ENCODE measurements at regions not wholly inside any gene's neighbourhood (a gene's known extent, or its start where the extent isn't known, plus 50 kb on each side); places are given as distances from the start of the nearest gene placed in this dataset.
"Not testable (repeated sequence)": the region's sequence is repeated elsewhere in the genome, so short reads cannot be mapped to it uniquely, and the experiment has no call there.

DNA sequence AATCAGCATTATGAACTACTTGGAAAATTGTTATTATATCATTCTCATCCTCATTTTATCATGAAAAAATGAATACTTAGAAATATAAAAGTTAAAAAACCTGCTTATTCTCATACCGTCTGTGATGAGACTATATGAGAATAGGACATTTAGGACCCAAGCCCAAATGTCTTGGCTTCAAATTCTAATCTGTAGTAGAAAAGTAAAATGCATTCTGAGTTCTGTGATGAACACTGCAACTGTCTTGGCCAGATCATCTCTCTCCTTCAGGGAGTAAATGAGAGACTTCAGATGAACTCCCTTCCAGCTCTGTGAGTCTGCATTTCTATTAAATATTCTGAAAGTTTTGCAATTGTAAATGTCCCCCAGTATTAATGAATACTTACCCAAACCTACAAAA is 940.7 kb upstream of the KLHL29 start:
- no peak for DNase-seq

DNA sequence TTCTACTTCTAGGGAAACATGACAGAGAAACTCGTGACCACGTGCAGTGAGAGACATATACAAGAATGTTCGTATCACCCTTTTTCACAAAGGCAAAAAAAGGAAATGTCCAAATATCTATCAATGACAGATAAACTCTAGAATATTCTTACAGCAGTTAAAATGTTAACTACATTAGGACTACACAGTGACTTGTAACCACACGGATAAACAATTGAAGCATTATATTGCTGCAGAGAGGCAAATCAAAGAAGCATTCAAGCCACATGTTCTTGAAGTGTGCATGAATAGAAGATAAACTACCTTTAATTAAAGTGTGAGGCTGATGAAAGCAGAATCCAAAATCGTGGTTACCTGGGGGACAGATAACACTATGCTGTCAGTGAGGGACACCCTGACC is 935.3 kb upstream of the KLHL29 start:
- no peak for DNase-seq

DNA sequence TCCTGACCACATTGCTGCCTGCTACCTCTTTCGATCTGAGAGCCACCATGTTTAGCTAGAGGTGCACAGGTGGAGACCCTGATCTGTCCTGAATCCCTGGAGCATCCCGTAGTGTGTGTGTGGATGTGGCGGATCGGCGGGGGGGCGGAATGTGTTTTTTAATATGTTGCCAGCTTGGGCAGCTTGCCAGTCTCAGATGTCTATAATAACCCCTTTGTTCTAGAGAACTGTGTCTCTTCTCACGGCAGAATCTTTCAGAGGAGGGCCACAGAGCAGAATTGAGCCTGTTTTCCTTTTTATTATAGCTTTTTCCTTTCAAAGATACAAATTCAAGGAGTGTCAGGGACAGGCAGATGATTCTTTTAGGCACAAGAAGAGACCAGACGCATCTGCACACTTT is 934.1 kb upstream of the KLHL29 start:
- no peak for DNase-seq

DNA sequence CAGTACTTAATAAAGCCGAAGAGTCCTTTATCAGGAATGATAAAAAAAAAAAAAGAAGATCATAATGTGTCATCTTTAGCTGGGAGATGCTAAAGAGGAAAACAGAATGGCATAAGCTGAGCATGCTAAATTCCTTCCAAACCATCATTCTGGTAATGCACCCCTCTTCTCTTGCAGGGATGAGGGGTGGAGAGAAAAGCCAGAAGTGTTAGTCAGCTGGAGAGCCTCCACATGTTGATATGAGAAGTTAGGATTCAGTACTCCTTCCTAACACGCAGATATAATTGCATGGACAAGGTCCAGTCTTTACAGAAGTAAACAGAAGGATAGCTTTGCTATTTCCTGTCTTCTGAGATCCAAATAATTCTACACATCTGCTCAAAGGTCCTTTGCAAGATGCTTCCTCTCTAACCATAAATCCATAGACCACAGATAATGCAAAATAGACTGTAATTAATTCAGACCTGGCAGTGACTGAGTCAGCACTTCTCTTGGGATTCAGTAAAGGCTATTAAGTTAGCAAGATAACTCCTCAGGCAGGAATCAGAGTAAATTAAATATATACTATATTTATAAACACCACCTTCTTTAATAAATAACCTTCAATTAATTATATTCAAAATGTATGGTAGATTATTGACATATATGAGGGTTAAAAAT is 930.0 kb upstream of the KLHL29 start:
- DNase-seq = no peak

DNA sequence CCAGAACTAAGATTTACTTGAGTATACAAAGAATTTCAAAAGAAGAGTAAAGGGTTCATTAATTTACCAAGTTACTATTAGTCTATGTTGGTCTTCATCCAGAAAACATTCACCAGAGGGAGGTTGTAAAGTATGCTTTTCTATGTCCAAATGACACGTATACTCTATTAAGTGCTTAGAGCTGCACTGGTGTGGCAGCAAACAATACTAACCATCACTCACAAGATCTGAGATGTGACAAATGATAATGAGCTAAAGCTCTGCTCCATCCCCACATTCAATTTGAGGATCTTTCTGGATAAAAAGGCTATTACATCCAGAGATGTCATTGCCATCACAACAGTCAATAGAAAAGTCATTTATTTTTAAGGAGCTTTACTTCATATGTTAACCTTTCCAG is 926.5 kb upstream of the KLHL29 start:
- DNase-seq = no peak

DNA sequence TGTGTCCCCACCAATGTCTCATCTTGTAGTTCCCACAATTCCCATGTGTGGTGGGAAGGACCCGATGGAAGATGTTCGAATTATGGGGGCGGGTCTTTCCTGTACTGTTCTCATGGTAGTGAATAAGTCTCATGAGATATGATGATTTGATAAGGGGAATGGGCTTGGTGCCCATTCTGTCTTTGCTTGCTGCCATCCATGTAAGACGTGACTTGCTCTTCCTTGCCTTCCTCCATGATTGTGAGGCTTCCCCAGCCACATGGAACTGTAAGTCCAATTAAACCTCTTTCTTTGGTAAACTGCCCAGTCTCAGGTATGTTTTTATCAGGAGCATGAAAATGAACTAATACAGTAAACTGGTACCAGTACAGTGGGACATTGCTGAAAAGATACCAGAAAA is 909.9 kb upstream of the KLHL29 start:
- not testable (repeated sequence) for DNase-seq

DNA sequence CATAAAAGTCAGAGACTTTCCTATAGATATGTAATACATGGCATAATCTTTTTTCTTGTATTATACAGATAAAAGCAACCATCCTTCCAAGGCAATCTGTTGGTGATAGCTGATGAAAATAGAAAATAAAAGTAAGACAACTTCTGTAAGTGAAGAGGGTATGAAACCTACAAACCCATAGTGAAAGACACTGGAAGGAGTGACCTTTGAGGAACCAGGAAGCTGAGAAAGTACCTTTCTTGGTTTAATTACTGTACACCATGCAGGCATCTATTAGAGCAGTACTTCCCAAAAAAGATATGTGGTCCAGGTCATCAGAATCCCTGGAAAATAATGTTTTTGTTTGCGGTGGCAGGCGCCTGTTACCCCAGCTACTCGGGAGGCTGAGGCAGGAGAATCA is 906.6 kb upstream of the KLHL29 start:
- no peak for DNase-seq

DNA sequence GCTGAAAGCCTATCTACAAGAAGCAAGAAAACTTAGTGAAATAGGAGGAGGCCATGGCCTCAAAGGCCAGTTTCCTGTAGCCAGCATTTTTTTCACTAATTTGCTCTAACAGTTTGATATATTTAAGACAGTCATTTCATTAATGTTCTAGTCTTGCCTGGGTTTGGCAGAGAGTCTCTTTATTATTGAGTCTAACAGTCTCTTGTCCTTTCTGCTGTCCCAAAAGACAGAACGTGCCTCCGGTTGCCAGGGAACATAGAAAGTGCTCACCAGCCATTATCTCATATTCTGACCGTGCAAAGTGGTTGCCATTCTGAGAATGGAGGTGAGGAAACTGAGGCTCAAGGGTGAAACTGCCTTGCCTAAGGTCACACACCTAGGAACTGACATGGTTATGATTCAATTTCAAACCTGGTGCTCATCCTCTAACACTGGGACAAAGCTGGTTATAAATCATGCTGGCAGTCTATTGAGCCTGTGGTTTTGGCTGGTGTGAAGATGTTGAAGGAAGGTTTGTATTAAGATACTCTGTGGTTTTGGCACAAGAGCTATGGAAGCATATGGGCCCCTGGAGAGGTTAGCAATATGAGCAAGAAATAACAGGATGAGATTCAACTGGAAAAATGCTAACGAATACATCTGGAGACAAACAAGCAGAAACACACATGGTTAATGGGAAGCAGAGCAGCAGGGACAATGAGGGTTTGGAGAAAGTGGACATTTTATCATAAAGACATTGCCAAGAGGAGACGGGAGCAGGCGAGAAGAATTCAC is 903.3 kb upstream of the KLHL29 start:
- DNase-seq = peak; percentile 87

DNA sequence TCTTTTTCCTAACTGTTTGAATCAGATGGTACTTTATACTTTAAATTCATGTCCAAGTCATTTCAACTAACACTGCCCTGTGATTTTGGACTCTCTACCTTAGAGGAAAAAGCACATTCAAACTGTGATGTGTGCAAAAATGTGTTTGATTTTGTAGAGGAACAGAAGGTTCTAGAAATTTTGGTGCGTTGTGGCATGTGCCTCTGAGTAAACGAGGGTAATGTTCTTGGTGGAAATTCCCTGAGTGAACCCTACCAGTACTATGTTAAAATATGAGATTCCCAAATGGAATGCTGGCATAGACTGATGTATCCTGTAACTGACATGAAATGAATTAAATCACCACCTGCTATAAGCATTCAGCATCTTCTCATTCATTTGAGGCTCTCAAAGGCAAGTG is 901.9 kb upstream of the KLHL29 start:
- peak in 1 of 2 experiments; percentile 5 for DNase-seq

DNA sequence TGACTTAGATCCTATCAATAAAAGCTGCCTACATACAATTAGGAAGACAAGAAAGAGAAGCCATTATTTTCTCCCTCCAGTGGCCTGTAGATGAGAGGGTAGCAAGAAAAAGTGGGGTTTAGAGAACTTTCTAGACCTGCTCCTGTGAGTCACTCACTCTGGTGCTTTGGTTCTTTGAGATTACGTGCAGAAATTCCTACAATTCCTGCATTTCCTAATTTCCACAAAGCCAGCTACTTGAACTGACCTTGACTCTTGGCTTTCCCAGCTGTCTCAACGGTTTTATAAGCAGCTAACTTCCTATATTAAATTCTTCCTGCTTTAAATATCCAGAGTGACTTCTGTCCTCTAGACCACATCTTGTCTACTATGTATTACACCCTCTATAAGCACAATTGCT is 899.5 kb upstream of the KLHL29 start:
- DNase-seq = no peak

DNA sequence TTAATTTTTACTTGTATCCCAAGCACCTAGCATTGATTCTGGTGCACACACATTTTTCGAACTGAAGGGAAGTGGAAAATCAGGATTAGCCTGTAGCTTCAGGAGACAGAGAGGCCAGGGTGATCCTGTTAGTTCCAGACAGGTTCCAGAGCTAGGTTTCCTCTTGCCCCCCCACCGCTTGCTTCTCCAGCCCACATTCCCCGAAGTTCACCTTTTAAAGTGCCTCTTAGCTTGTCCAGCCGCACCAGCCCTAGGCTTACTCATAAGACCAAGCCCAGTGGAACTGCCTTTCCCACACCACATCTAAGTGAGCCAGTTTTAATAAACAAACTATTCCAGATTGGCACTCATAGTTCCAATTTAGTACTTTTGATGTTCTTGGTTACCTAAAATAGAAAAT is 898.6 kb upstream of the KLHL29 start:
- DNase-seq = no peak

DNA sequence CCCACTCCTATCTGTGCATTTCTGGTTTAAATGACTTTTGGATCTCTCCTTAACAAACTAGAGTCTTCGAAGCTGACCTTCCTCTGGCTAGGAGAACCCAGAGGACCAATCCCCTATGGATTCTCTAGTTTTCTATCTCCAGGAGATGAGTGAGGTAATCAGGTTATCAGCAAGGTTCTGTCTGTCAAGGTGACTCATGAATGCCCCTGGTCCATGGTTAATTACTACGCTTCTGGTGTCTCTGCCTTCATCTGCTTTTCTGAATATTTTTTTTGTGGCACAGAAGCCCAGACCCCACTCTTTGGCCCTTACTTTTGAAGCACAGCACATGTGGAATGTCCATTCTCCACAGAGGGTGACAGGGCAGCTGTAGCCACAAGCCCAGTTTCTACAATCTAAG is 897.9 kb upstream of the KLHL29 start:
- DNase-seq = no peak

DNA sequence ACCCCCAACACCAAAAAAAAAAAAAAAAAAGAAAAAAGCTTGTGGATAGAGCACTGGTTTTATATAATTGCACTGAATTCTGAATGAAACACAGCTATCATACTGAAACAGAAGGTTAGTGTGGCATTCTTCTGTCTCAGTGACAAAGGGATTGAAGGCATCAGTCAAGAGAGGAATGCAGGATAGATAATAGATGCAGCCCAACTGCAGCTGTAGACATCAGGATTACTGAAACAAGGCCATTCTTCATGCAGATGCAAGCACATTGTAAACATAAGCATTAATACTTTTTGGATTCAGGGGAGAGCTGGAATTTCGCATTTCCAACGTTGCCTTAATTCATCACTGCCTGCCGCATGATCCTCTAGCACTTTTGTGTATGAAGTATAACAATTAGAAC is 897.4 kb upstream of the KLHL29 start:
- DNase-seq = no peak

DNA sequence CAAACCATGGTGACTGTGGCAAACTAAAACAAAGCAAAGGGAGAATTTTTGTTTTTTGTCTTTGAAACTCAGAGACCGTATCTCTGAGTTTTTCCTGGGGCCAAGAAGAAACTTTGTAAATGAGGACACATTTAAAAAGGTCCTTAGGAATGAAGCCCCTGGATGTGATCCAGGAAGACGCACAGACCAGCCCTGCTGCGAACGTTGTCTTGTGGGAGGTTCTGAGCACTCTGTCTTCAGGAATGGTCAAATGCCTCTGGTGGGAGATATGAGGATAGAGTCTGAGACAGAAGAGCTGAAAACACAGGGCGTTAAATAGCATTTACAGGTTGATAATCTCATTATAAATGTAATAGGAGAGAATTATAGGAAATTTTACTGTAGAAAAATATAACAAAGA is 893.5 kb upstream of the KLHL29 start:
- no peak for DNase-seq

DNA sequence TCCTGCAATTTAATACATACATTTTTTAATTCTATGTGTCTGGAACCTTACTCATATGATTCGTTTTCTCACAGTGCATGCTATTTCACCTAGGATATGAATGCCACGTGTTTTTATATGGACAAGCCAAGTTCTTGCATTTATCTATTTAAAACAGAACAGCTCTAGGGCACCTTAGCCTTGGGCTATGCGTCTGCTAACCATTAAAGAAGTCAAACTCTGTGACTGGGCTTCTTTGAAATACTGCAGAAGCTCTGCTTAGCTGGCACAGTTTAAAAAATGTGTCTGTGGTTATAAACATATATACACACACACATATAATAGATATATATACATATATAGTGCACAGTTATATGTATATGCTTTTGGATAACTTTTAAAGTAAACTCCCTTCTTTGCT is 890.8 kb upstream of the KLHL29 start:
- no peak for DNase-seq

DNA sequence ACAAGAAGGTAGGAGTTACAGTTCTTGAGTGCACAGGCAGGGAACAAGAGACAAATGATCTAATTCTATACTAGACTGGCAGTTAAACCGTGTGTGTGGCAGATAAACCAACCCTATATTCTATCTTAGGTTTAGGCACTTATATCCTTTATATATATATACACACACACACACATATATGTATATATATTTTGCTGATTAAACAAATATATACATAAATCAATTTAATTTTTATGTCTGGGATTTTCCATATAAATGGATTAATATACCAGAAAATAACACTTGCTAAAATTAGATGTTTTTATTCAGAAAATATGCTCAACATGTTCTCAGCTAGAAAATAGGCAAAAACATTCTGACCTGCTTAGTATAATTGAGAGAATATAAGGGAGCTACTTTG is 887.9 kb upstream of the KLHL29 start:
- DNase-seq = no peak

DNA sequence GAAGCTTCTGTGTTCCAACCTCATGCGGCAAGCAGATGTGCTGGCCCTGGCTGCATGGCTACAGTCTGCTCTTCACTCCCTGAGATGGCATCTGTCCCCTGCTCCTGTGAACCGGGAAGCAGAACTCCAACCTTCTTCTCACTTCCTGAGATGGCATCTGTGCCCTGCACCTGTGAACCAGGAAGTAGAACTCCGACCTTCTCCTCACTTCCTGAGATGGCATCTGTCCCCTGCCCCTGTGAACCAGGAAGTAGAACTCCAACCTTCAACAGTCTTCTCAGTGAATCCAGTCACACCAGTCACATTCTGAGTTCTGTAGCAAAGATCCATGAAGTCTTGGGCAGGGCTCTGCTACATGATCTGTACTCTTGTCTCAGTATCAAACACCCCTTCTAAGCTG is 887.2 kb upstream of the KLHL29 start:
- DNase-seq = no peak

DNA sequence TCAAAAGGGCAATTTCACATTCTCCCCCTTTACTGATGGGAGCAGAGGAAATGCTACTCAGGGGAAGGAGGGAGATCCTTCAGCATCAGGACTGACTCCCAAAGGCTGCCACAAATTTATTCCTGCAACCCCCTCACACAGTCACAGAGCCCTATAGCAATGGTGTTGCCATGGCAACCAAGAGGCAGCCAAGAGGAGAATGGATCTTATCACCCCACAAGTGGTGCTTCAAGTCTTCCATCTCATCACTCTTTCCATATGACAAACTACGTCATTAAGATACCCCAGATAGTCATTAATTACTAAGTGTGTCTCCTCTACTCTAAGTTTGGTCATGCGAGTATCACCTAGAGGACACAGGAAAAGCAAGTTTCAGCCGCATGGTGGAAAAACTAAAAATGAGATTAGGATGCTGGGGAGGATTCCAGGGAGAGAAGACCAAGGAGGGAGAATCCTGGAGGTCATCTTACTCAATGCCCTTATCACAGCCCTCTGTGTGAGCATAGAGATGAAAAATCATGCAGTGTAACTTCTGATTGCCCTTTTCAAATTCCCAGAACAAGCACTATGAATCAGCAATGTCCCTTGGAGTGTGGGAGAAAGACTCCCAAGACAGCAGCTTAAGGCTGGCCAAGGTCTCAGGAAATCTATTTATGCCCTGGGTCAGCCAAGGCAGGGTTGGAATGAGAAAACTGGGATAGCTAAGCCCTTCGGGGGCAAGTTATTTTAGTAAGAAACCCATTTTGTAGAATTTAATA is 885.7 kb upstream of the KLHL29 start:
- no peak for DNase-seq

DNA sequence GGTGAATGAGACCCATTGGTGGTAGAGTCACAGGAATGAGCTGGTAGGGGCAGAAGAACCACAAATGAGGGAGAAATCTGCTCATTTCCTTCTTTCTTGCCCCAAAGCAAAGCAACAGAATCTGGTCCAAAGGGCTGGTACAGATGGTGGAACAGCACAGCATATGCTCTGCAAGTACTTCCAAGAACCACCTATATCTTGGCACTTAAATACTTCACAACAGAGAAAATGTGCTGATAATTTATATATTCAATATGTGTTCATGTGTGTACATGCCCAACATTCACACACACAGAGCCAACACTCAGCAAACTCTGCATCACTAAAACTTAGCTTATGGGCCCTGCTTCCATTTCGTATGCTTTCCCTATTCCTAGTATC is 884.4 kb upstream of the KLHL29 start:
- DNase-seq = no peak

DNA sequence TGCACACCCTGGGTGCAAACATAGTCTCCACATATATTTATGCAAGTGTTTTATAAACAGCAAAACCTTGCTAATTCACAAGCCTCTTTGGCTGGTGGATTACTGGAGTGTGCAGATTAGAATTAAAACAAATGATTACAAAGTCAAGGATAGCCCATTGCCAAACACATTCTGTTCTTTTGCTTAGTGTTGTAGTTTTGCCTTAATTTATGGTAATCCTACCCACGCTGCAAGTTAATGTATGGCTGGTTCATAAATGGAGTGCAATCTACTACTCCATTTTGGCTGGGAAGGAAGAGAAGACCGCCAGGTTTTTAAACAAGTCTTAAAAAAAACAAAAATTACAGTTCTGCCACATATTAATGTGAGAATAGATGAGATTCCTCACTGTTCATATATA is 883.1 kb upstream of the KLHL29 start:
- DNase-seq = no peak

DNA sequence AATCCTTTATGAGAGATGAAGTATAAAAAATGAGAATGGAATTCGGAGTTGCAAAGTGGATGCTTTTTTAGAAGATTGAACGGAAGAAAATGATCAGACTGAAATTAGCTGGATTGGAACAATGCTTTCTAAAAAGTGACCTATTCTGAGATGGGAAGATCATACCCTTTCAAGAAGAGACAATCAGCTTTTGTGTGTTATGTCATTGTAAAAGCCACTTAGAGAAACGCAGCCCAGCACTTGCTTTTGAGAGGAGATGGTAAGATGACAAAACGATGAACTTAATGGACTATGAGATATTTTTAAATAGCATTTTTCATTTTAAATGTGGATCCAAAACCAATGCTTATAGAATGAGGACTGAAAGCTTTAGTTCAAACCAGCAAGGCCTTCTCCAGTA is 871.4 kb upstream of the KLHL29 start:
- no peak for DNase-seq

DNA sequence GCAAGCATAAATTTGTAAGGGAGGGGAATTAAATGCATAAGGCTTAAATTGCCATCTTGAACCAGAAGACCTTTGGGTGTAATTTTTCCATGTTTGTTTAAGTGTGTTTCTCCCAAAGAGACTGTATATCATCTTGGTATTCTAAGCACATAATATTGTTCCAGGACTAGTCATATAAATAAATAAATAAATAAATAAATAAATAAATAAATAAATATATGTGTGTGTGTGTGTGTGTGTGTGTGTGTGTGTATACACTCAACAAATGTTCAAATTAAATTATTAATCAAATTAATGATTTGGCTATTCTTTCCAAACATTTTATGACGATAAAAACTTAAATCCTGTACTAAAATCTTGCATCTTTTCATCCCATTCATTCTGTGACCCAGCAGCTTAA is 867.8 kb upstream of the KLHL29 start:
- DNase-seq = no peak

DNA sequence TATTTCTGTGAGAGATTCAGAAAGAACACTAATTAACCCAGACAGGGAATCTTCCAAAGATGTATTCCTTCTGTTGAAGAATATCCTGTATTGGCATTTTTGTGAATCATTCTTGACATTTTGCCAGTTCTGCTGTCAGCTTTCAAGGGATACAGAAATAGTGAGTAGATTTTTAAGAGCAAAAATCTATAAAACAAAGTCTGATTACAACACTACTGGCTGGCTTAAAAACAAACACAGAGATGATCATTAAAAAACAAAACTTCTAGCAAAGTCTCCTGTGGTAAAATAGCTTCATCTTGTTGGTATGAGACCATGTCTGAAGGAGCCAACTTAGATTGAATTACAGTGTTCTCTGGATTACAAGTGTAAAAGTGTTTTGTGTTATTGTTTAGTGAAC is 866.3 kb upstream of the KLHL29 start:
- no peak for DNase-seq
